ENCODE measurements at regions not wholly inside any gene's neighbourhood (a gene's known extent, or its start where the extent isn't known, plus 50 kb on each side); places are given as distances from the start of the nearest gene placed in this dataset.

- no peak for DNase-seq (ENCODE audit: low read depth)
Observed at GRCh38 chr7:110058401-110058800, 1032.5 kb upstream of the LRRN3 start.

GRCh38 chr7:110061387-110061786, 1029.5 kb upstream of the LRRN3 start:
- H3K4me3 ChIP-seq (ENCODE audit: low read length) = no peak overlapping the region
- no peak for DNase-seq (ENCODE audit: low read depth)
- TF ChIP-seq CTCF (conservative IDR thresholded peaks at IDR 0.05; ENCODE audit: low read depth, low read length) = no peak

More at GRCh38 chr7:110058401-110058800, 1032.5 kb upstream of the LRRN3 start:
- no peak for TF ChIP-seq CTCF (conservative IDR thresholded peaks at IDR 0.05; ENCODE audit: low read depth, low read length)
- no peak overlapping the region for H3K4me3 ChIP-seq (ENCODE audit: low read length)

- H3K4me3 ChIP-seq (ENCODE audit: low read length) = no peak overlapping the region
- TF ChIP-seq CTCF (conservative IDR thresholded peaks at IDR 0.05; ENCODE audit: low read depth, low read length) = no peak
- DNase-seq (ENCODE audit: low read depth) = no peak
Observed at GRCh38 chr7:110065121-110065520, 1025.8 kb upstream of the LRRN3 start.

- TF ChIP-seq CTCF (conservative IDR thresholded peaks at IDR 0.05; ENCODE audit: low read depth, low read length) = no peak
- no peak overlapping the region for H3K4me3 ChIP-seq (ENCODE audit: low read length)
- DNase-seq (ENCODE audit: low read depth) = no peak
Observed at GRCh38 chr7:110066843-110067242, 1024.1 kb upstream of the LRRN3 start.

GRCh38 chr7:110071192-110071591, 1019.7 kb upstream of the LRRN3 start:
- no peak for TF ChIP-seq CTCF (conservative IDR thresholded peaks at IDR 0.05; ENCODE audit: low read depth, low read length)
- no peak for DNase-seq (ENCODE audit: low read depth)
- no peak overlapping the region for H3K4me3 ChIP-seq (ENCODE audit: low read length)

- DNase-seq (ENCODE audit: low read depth) = no peak
- no peak overlapping the region for H3K4me3 ChIP-seq (ENCODE audit: low read length)
- no peak for TF ChIP-seq CTCF (conservative IDR thresholded peaks at IDR 0.05; ENCODE audit: low read depth, low read length)
Observed at GRCh38 chr7:110075450-110075849, 1015.5 kb upstream of the LRRN3 start.

- no peak overlapping the region for H3K4me3 ChIP-seq (ENCODE audit: low read length)
- DNase-seq (ENCODE audit: low read depth) = no peak
- no peak for TF ChIP-seq CTCF (conservative IDR thresholded peaks at IDR 0.05; ENCODE audit: low read depth, low read length)
Observed at GRCh38 chr7:110076194-110076593, 1014.7 kb upstream of the LRRN3 start.
